Liver (tissue), 8 donors: ENCODE measurements at regions not wholly inside any gene's neighbourhood (a gene's known extent, or its start where the extent isn't known, plus 50 kb on each side); places are given as distances from the start of the nearest gene placed in this dataset.

ENCODE experiments used
- DNase-seq: peaks from one replicate; pipeline ENCODE4 v3.0.0-alpha.2; 2017; ENCODE audit warnings: low spot score
- H3K27ac ChIP-seq, 2 donors: one replicate each; pipeline ENCODE4 v1.7.0; 2013; ENCODE audit warnings: inconsistent platforms in 2 of 2, low read length in 2 of 2, control low read depth in 1 of 2, low read depth in 1 of 2, mild to moderate bottlenecking in 1 of 2
- H3K27me3 ChIP-seq, 4 donors: one replicate each; pipeline versions ENCODE4 v1.6.1 to v1.7.0; 2013; ENCODE audit warnings: low read length in 3 of 4, inconsistent platforms in 1 of 4, mild to moderate bottlenecking in 1 of 4, moderate library complexity in 1 of 4; ENCODE audit not compliant: control insufficient read depth in 4 of 4, insufficient read depth in 4 of 4
- H3K36me3 ChIP-seq, 4 donors: one replicate each; pipeline versions ENCODE4 v1.6.1 to v1.7.0; 2013; ENCODE audit warnings: low read length in 3 of 4, mild to moderate bottlenecking in 3 of 4, low read depth in 1 of 4, moderate library complexity in 1 of 4; ENCODE audit not compliant: control insufficient read depth in 4 of 4, insufficient read depth in 3 of 4
- H3K4me1 ChIP-seq, 4 donors: one replicate each; pipeline versions ENCODE4 v1.6.1 to v1.7.0; 2013; ENCODE audit warnings: low read length in 3 of 4, mild to moderate bottlenecking in 3 of 4, moderate library complexity in 1 of 4; ENCODE audit not compliant: control insufficient read depth in 4 of 4, insufficient read depth in 4 of 4
- H3K4me3 ChIP-seq, 3 donors: one replicate each; pipeline versions ENCODE4 v1.6.1 to v1.7.0; 2013; ENCODE audit warnings: low read length in 3 of 3, control low read depth in 1 of 3, low read depth in 1 of 3, mild to moderate bottlenecking in 1 of 3
- H3K9ac ChIP-seq, 2 donors: one replicate each; pipeline ENCODE4 v1.7.0; 2013; ENCODE audit warnings: low read length in 2 of 2, mild to moderate bottlenecking in 2 of 2, moderate library complexity in 2 of 2, control low read depth in 1 of 2, low read depth in 1 of 2
- H3K9me3 ChIP-seq, 4 donors: one replicate each; pipeline versions ENCODE4 v1.6.1 to v1.7.0; 2013; ENCODE audit warnings: low read length in 3 of 4; ENCODE audit not compliant: control insufficient read depth in 4 of 4
- EGR1 ChIP-seq, 2 donors: IDR thresholded peaks; 2 replicates each; pipeline ENCODE4 v1.6.1; 2016 to 2018; ENCODE audit warnings: antibody characterized with exemption in 2 of 2, low read depth in 2 of 2
- FOXA1 ChIP-seq: IDR thresholded peaks from 2 replicates; pipeline ENCODE4 v1.6.1; 2016; ENCODE audit warnings: antibody characterized with exemption
- HNF4A ChIP-seq, 2 donors: conservative IDR thresholded peaks; 2 replicates each; pipeline ENCODE4 v1.6.1; 2016; ENCODE audit warnings: antibody characterized with exemption in 2 of 2, mild to moderate bottlenecking in 2 of 2
- HNF4G ChIP-seq: IDR thresholded peaks from 2 replicates; pipeline ENCODE4 v1.6.1; 2016; ENCODE audit warnings: antibody characterized with exemption
- JUND ChIP-seq, 2 donors: IDR thresholded peaks; 2 replicates each; pipeline ENCODE4 v1.6.1; 2016; ENCODE audit warnings: antibody characterized with exemption in 2 of 2
- NR2F2 ChIP-seq: IDR thresholded peaks from 2 replicates; pipeline ENCODE4 v1.6.1; 2016; ENCODE audit warnings: antibody characterized with exemption
- RAD21 ChIP-seq, 2 donors: IDR thresholded peaks; 2 replicates each; pipeline ENCODE4 v1.6.1; 2016; ENCODE audit warnings: antibody characterized with exemption in 2 of 2, mild to moderate bottlenecking in 2 of 2
- RXRA ChIP-seq, 2 donors: IDR thresholded peaks; 2 replicates each; pipeline ENCODE4 v1.6.1; 2017 to 2018; ENCODE audit warnings: antibody characterized with exemption in 2 of 2, mild to moderate bottlenecking in 1 of 2
- SP1 ChIP-seq: IDR thresholded peaks from 2 replicates; pipeline ENCODE4 v1.6.1; 2018; ENCODE audit warnings: antibody characterized with exemption, mild to moderate bottlenecking
- TAF1 ChIP-seq: conservative IDR thresholded peaks from 2 replicates; pipeline ENCODE4 v1.6.1; 2016; ENCODE audit warnings: antibody characterized with exemption, mild to moderate bottlenecking
- YY1 ChIP-seq: IDR thresholded peaks from 2 replicates; pipeline ENCODE4 v1.6.1; 2016; ENCODE audit warnings: antibody characterized with exemption, mild to moderate bottlenecking
- WGBS: extraction: QIAGEN DNeasy Blood & Tissue Kit; methylation state at CpG from one replicate; pipeline ENCODE4 v1.1.7; 2013; 5-methylcytosine and 5-hydroxymethylcytosine counted together
- TF ChIP-seq, protein P1 (sequence below): fragments of 150-350 bp; IDR thresholded peaks from 2 replicates; pipeline ENCODE4 v1.5.1; 2017; ENCODE audit warnings: improper control_type of control experiment, low read depth, low read length; ENCODE audit not compliant: missing input control
- TF ChIP-seq, protein P2 (sequence below): IDR thresholded peaks from 2 replicates; pipeline ENCODE4 v1.6.1; 2016; ENCODE audit warnings: antibody characterized with exemption
- TF ChIP-seq, protein P3 (sequence below): IDR thresholded peaks from 2 replicates; pipeline ENCODE4 v1.6.1; 2016; ENCODE audit warnings: antibody characterized with exemption
- TF ChIP-seq, protein P4 (sequence below): IDR thresholded peaks from 2 replicates; pipeline ENCODE4 v1.6.1; 2016; ENCODE audit warnings: antibody characterized with exemption
- donor health status: healthy.
- donor health status: healthy.
- donor health status: healthy.
- donor health status: healthy.
- donor health status: healthy.

DNA sequence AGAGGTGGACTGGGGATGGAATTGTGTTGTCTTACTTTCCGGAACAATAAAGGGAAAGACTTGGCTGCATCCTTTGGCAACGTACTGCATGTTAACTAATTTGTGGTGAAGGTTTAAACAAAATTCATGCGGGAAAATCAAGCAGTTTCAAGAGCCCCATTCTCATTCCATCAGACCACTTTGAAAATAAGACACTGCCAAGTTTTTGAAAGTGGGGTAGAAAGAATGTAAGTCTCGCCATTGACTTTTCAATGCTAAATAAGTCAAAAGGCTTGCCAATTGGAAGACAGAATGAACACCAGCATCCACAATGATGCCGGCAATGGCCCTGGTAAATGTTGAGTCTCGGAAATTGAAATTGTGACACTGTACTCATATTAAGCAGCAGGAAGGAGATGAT is 322.0 kb downstream of the RND3 start:
- TF ChIP-seq FOXA1 (no peak), JUND (IDR thresholded peaks at IDR 0.05) (no peak), RXRA (IDR thresholded peaks at IDR 0.05) (no peak), RAD21 (IDR thresholded peaks at IDR 0.05) (no peak), HNF4G (no peak), TAF1 (no peak), HNF4A (conservative IDR thresholded peaks at IDR 0.05) (no peak)
- TF ChIP-seq, protein P1, sequence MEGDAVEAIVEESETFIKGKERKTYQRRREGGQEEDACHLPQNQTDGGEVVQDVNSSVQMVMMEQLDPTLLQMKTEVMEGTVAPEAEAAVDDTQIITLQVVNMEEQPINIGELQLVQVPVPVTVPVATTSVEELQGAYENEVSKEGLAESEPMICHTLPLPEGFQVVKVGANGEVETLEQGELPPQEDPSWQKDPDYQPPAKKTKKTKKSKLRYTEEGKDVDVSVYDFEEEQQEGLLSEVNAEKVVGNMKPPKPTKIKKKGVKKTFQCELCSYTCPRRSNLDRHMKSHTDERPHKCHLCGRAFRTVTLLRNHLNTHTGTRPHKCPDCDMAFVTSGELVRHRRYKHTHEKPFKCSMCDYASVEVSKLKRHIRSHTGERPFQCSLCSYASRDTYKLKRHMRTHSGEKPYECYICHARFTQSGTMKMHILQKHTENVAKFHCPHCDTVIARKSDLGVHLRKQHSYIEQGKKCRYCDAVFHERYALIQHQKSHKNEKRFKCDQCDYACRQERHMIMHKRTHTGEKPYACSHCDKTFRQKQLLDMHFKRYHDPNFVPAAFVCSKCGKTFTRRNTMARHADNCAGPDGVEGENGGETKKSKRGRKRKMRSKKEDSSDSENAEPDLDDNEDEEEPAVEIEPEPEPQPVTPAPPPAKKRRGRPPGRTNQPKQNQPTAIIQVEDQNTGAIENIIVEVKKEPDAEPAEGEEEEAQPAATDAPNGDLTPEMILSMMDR = no peak
- TF ChIP-seq, protein P2, sequence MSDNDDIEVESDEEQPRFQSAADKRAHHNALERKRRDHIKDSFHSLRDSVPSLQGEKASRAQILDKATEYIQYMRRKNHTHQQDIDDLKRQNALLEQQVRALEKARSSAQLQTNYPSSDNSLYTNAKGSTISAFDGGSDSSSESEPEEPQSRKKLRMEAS = no peak
- TF ChIP-seq, protein P3, sequence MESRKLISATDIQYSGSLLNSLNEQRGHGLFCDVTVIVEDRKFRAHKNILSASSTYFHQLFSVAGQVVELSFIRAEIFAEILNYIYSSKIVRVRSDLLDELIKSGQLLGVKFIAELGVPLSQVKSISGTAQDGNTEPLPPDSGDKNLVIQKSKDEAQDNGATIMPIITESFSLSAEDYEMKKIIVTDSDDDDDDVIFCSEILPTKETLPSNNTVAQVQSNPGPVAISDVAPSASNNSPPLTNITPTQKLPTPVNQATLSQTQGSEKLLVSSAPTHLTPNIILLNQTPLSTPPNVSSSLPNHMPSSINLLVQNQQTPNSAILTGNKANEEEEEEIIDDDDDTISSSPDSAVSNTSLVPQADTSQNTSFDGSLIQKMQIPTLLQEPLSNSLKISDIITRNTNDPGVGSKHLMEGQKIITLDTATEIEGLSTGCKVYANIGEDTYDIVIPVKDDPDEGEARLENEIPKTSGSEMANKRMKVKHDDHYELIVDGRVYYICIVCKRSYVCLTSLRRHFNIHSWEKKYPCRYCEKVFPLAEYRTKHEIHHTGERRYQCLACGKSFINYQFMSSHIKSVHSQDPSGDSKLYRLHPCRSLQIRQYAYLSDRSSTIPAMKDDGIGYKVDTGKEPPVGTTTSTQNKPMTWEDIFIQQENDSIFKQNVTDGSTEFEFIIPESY = no peak
- TF ChIP-seq, protein P4, sequence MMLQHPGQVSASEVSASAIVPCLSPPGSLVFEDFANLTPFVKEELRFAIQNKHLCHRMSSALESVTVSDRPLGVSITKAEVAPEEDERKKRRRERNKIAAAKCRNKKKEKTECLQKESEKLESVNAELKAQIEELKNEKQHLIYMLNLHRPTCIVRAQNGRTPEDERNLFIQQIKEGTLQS = no peak
- Histone ChIP-seq H3K9ac (peak overlapping the region in 1 of 2 donors; percentile 75), H3K27ac (peak overlapping the region; percentile 79 to 85), H3K27me3 (no peaks in the 10 kb centered on the region), H3K4me1 (peaks cover 10 to 59% (median 35%) of the 10 kb centered on the region in 4 donors), H3K4me3 (peak overlapping the region; percentile 52 to 59 (median 53)), H3K9me3 (no peaks in the 10 kb centered on the region), H3K36me3 (no peaks in the 10 kb centered on the region)
- DNase-seq = no peak
- 43% methylated on average over 6 of the region's 6 CpGs for WGBS

DNA sequence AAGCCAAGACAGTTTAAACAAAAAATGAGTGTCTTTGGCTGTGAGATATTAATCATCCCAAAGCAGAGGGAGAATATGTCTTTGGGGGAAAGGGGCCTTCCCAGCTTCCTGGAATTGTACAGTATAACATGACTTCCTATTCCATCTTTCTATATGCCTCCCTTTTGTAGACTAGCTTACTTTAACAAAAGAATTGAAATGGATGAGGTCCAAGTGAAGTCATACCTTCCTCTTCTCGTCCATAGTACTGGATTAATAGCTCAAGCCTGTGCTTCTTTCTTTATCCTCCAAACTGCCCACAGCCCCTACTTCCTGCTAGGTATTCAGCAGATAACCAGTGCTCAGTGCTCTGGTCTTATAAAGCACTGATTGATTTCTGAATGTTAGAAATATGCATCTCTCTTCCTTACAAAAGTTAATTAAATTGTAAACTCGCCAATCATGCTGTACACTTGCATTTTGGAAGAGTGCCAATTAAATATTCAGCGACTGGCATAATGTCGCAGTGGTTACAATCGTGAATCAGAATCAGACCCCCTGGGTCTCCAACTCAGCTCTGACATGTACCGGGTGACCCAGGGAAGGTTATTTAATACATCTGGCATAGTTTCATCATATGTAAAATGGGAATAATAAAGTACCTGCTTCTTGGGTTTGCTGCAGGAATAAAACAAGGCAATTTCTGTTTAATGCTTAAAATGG is 325.1 kb downstream of the RND3 start:
- no peak for DNase-seq
- H3K4me1 ChIP-seq = peaks cover 2 to 31% (median 15%) of the 10 kb centered on the region in 4 donors
- H3K36me3 ChIP-seq = no peaks in the 10 kb centered on the region
- H3K27me3 ChIP-seq = no peaks in the 10 kb centered on the region
- H3K4me3 ChIP-seq = no peak overlapping the region
- no peak overlapping the region for H3K27ac ChIP-seq
- H3K9me3 ChIP-seq = no peaks in the 10 kb centered on the region
- TF ChIP-seq SP1 (no peak), RAD21 (IDR thresholded peaks at IDR 0.05) (no peak), NR2F2 (no peak), TAF1 (no peak), YY1 (no peak), EGR1 (IDR thresholded peaks at IDR 0.05; ENCODE audit: low read depth in 2 of 2) (no peak), FOXA1 (no peak)
- TF ChIP-seq, protein P1 = no peak
- TF ChIP-seq, protein P2 = no peak
- H3K9ac ChIP-seq = no peak overlapping the region
- 77% methylated on average over 6 of the region's 6 CpGs for WGBS
